Ascending aorta (tissue), 2 donors: ENCODE measurements at regions not wholly inside any gene's neighbourhood (a gene's known extent, or its start where the extent isn't known, plus 50 kb on each side); places are given as distances from the start of the nearest gene placed in this dataset.

Experiments
- DNase-seq, 2 donors: peaks; one replicate each; pipeline ENCODE4 v3.0.0-alpha.2; 2019; ENCODE audit warnings: low spot score in 2 of 2
- H3K27ac ChIP-seq, 2 donors: fragments of 200-600 bp; sonication (generic); one replicate each; pipeline ENCODE4 v1.5.1; 2016 to 2017; ENCODE audit warnings: mild to moderate bottlenecking in 1 of 2
- H3K27me3 ChIP-seq: fragments of 200-600 bp; sonication (generic); one replicate; pipeline ENCODE4 v1.5.1; 2017
- H3K36me3 ChIP-seq, 2 donors: fragments of 200-600 bp; sonication (generic); one replicate each; pipeline ENCODE4 v1.5.1; 2016
- H3K4me1 ChIP-seq, 2 donors: fragments of 200-600 bp; sonication (generic); one replicate each; pipeline ENCODE4 v1.5.1; 2016 to 2017; ENCODE audit warnings: mild to moderate bottlenecking in 1 of 2
- H3K4me3 ChIP-seq, 2 donors: fragments of 200-600 bp; sonication (generic); one replicate each; pipeline ENCODE4 v1.5.1; 2016 to 2017; ENCODE audit warnings: mild to moderate bottlenecking in 1 of 2
- H3K9me3 ChIP-seq, 2 donors: fragments of 200-600 bp; sonication (generic); one replicate each; pipeline ENCODE4 v1.5.1; 2016
- intact Hi-C: fragments of 100-400 bp; cut with DNase I; formaldehyde crosslinking; loops from one replicate; pipeline ENCODE4 v1.15.1; 2023
- TF ChIP-seq, protein P1 (sequence below), 3 experiments: fragments of 200-600 bp in 2 of 3; fragments of 450-650 bp in 1 of 3; sonication (generic) in 2 of 3; IDR thresholded peaks; one replicate each; pipeline ENCODE4 v1.5.1; 2016 to 2019; ENCODE audit warnings: antibody characterized with exemption in 3 of 3, mild to moderate bottlenecking in 1 of 3, moderate library complexity in 1 of 3

DNA sequence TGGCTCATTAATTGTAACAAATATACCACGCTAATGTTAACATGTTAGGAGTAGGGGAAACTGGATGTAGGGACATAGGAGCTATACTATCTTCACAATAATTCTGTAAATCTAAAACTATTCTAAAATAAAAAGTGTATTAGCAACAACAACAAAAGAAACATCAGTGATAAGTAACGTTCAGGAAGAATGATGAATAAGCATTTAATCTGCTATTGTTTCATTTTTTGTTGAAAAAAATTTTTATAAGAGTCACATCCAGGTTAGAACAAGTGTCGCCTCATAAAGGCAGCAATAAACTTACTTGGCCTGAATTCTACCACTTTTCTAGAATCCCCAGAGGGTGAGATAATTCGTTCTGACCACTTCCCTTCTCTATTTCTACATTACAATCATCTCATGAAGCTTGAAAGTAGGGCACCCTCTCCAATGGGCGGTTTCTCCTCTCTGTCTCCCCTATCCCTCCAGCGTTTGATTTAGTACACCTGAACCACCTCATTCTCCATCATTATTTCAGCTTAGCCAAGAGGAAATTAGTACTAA lies 253.1 kb upstream of the IPO5 start:
- Histone ChIP-seq H3K9me3 (no peaks in the 10 kb centered on the region), H3K36me3 (no peaks in the 10 kb centered on the region)
- intact Hi-C loops = no loop called here

DNA sequence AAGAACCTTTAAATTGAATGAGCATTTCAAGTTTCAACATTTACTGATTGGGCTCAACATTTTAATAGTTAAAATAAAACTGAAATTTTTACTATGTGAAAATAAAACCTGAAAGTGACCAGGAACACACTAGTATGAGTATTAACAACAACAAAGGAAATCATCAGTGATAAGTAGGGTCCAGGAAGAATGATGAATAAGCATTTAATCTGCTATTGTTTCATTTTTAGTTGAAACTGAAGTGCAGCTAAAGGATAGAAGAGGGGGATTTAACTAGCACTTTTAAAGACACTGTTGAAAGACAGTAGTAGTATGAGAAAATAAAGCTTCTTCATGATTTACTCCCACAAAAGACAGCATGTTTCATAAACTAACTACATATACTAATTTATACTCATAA lies 250.9 kb upstream of the IPO5 start:
- Histone ChIP-seq H3K9me3 (no peaks in the 10 kb centered on the region), H3K4me3 (no peak overlapping the region), H3K4me1 (no peaks in the 10 kb centered on the region), H3K36me3 (no peaks in the 10 kb centered on the region), H3K27ac (no peak overlapping the region), H3K27me3 (no peaks in the 10 kb centered on the region)
- TF ChIP-seq, protein P1, sequence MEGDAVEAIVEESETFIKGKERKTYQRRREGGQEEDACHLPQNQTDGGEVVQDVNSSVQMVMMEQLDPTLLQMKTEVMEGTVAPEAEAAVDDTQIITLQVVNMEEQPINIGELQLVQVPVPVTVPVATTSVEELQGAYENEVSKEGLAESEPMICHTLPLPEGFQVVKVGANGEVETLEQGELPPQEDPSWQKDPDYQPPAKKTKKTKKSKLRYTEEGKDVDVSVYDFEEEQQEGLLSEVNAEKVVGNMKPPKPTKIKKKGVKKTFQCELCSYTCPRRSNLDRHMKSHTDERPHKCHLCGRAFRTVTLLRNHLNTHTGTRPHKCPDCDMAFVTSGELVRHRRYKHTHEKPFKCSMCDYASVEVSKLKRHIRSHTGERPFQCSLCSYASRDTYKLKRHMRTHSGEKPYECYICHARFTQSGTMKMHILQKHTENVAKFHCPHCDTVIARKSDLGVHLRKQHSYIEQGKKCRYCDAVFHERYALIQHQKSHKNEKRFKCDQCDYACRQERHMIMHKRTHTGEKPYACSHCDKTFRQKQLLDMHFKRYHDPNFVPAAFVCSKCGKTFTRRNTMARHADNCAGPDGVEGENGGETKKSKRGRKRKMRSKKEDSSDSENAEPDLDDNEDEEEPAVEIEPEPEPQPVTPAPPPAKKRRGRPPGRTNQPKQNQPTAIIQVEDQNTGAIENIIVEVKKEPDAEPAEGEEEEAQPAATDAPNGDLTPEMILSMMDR (IDR thresholded peaks at IDR 0.05) = no peak
- no peak for DNase-seq
- intact Hi-C loops = no loop called here

More for the DNA sequence above, 253.1 kb upstream of the IPO5 start:
- Histone ChIP-seq H3K27me3 (no peaks in the 10 kb centered on the region), H3K4me3 (no peak overlapping the region), H3K27ac (no peak overlapping the region), H3K4me1 (no peaks in the 10 kb centered on the region)
- no peak for DNase-seq
- TF ChIP-seq, protein P1 (IDR thresholded peaks at IDR 0.05) = no peak

DNA sequence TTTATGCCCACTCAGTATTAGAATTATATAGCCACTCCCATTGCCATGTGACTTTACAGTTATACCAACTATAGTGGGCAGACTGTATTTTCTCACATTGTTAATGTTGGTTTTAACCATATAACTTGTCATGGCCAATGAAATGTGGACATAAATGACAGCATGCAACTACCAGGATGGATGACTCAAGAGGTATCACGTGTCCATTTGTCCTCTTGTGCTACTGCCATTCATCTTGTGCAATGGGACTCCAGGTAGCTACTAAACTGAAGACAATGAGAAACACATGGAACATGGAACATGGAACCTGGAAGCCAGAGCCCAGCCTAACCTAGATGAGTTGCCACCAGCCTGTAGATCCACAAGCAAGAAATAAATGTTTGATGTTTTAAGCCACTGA lies 242.7 kb upstream of the IPO5 start:
- Histone ChIP-seq H3K4me3 (no peak overlapping the region), H3K27ac (no peak overlapping the region), H3K27me3 (no peaks in the 10 kb centered on the region), H3K36me3 (no peaks in the 10 kb centered on the region), H3K9me3 (peaks cover 0 to 7% of the 10 kb centered on the region in 2 donors), H3K4me1 (no peaks in the 10 kb centered on the region)
- DNase-seq = no peak
- TF ChIP-seq, protein P1 (IDR thresholded peaks at IDR 0.05) = no peak
- intact Hi-C loops = no loop called here

DNA sequence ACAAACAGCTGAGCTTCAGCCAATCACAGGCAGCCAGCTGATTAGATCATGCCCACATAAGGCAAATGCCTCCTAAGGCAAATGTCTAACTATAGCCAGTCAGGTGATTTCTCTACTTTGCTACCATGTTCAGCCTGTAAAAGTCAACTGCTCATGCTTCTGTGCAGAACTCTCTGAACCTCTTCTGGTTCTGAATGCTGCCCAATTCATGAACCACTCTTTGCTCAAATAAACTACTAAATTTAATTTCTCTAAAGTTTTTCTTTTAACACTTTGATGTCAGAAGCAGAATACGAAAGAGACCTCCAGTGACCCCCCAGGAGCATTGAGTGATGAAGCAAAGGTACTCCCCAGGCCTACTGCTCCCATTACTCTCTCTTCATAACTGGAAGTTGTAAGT lies 240.7 kb upstream of the IPO5 start:
- Histone ChIP-seq H3K4me3 (no peak overlapping the region), H3K9me3 (peaks cover 0 to 7% of the 10 kb centered on the region in 2 donors), H3K27me3 (no peaks in the 10 kb centered on the region), H3K27ac (no peak overlapping the region), H3K36me3 (no peaks in the 10 kb centered on the region), H3K4me1 (no peaks in the 10 kb centered on the region)
- no peak for DNase-seq
- intact Hi-C loops = no loop called here
- TF ChIP-seq, protein P1 (IDR thresholded peaks at IDR 0.05) = no peak

DNA sequence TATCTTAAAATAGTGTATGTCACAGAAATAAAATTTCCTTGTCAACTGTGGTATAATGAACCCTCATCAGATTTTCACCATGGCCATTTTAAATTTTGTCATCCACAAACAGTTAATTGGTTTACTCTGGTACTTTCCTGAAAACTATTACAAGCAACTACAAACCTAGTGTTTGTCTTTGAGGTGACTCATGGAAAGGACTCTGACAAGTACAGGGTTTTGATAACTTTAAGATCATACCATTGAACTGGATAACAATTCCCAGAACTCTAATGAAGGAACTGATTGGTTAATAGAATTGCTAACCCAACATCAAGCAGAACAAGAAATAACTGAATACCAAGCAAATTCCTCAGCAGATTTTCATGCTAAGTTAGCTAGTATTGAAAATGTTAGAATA lies 237.7 kb upstream of the IPO5 start:
- Histone ChIP-seq H3K4me3 (no peak overlapping the region), H3K36me3 (no peaks in the 10 kb centered on the region), H3K27me3 (no peaks in the 10 kb centered on the region), H3K4me1 (no peaks in the 10 kb centered on the region), H3K27ac (no peak overlapping the region), H3K9me3 (peaks cover 0 to 7% of the 10 kb centered on the region in 2 donors)
- TF ChIP-seq, protein P1 (IDR thresholded peaks at IDR 0.05) = no peak
- intact Hi-C loops = no loop called here
- DNase-seq = no peak

DNA sequence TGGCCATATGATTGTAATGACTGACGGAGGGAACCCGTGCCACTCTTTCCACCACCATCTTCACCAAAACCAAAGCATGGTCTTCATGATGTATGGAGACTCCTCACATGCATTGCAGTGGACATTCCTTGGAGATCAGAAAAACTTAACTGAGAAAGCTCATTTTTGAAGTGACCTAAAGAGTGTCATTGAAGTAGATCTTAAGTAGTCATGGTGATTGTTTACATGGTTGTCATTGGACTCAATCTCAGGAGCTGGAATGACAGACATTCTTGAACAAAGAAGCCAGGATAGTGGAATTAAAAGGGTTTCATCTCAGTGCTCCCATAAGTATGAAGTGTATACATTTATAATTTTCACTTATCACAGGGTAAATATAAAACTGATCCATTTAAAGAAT lies 236.7 kb upstream of the IPO5 start:
- no peaks in the 10 kb centered on the region for H3K4me1 ChIP-seq
- H3K9me3 ChIP-seq = peaks cover 0 to 7% of the 10 kb centered on the region in 2 donors

More for the DNA sequence above, 236.7 kb upstream of the IPO5 start:
- intact Hi-C loops = no loop called here
- H3K27ac ChIP-seq = no peak overlapping the region
- no peaks in the 10 kb centered on the region for H3K27me3 ChIP-seq
- H3K4me3 ChIP-seq = no peak overlapping the region
- TF ChIP-seq, protein P1 (IDR thresholded peaks at IDR 0.05) = no peak
- no peak for DNase-seq
- no peaks in the 10 kb centered on the region for H3K36me3 ChIP-seq
